HEK293 (cell line): ENCODE measurements at regions not wholly inside any gene's neighbourhood (a gene's known extent, or its start where the extent isn't known, plus 50 kb on each side); places are given as distances from the start of the nearest gene placed in this dataset.

Source experiments
- CTCF ChIA-PET: fragments of 350-600 bp; formaldehyde crosslinking; extraction: SDS; loops from one replicate; lab custom pipeline; 2021; ENCODE audit warnings: antibody characterized with exemption; lab: Yijun Ruan, JAX
- POLR2A ChIA-PET: fragments of 300-600 bp; formaldehyde crosslinking; extraction: SDS; loops from one replicate; lab custom pipeline; 2020; ENCODE audit warnings: antibody characterized with exemption, inconsistent platforms; lab: Yijun Ruan, JAX
- H3K27ac ChIP-seq: fragments of 200-500 bp; sonication (Bioruptor generic); 2 replicates; pipeline ENCODE4 v1.5.1; 2014; ENCODE audit warnings: low read depth, low read length, control low read depth, inconsistent platforms; ENCODE audit errors: extremely low read depth
- H3K36me3 ChIP-seq, 2 experiments: fragments of 200-500 bp in 1 of 2; sonication (Bioruptor generic) in 1 of 2; 1 replicate in 1 of 2; 2 replicates in 1 of 2; pipeline ENCODE4 v1.5.1; 2014 to 2017; ENCODE audit warnings: inconsistent platforms in 2 of 2, low read length in 2 of 2; ENCODE audit not compliant: control insufficient read depth in 2 of 2, insufficient read depth in 1 of 2
- H3K4me1 ChIP-seq: fragments of 200-500 bp; sonication (Bioruptor generic); 2 replicates; pipeline ENCODE4 v1.5.1; 2014; ENCODE audit warnings: mild to moderate bottlenecking, low read length, inconsistent platforms; ENCODE audit not compliant: control insufficient read depth, insufficient read depth
- H3K4me3 ChIP-seq: 2 replicates; pipeline ENCODE4 v1.5.1; 2011; ENCODE audit warnings: low read depth, mild to moderate bottlenecking, control low read depth, low read length, moderate library complexity
- H3K9me3 ChIP-seq: fragments of 200-500 bp; sonication (Bioruptor generic); 2 replicates; pipeline ENCODE4 v1.5.1; 2014; ENCODE audit warnings: low read depth, low read length, inconsistent platforms; ENCODE audit not compliant: control insufficient read depth, insufficient read depth
- FEZF1 ChIP-seq: fragments of 450-650 bp; formaldehyde crosslinking; IDR thresholded peaks from 2 replicates; pipeline ENCODE4 v1.5.1; 2016; ENCODE audit warnings: missing biosample characterization, missing genetic modification characterization
- HIC1 ChIP-seq: fragments of 450-650 bp; formaldehyde crosslinking; IDR thresholded peaks from 2 replicates; pipeline ENCODE4 v1.5.1; 2016; ENCODE audit warnings: missing biosample characterization, missing genetic modification characterization
- OSR2 ChIP-seq: fragments of 450-650 bp; formaldehyde crosslinking; IDR thresholded peaks from 2 replicates; pipeline ENCODE4 v1.5.1; 2016; ENCODE audit warnings: missing biosample characterization, missing genetic modification characterization
- TSHZ1 ChIP-seq: fragments of 450-650 bp; formaldehyde crosslinking; IDR thresholded peaks from 2 replicates; pipeline ENCODE4 v1.5.1; 2016; ENCODE audit warnings: missing biosample characterization, missing genetic modification characterization, borderline replicate concordance
- ZNF16 ChIP-seq: fragments of 450-650 bp; formaldehyde crosslinking; IDR thresholded peaks from 2 replicates; pipeline ENCODE4 v1.5.1; 2016; ENCODE audit warnings: low read depth, missing biosample characterization, missing genetic modification characterization
- ZNF184 ChIP-seq: fragments of 450-650 bp; IDR thresholded peaks from 2 replicates; pipeline ENCODE4 v1.5.1; 2018; ENCODE audit warnings: missing biosample characterization, mild to moderate bottlenecking, missing genetic modification characterization
- ZNF2 ChIP-seq: fragments of 450-650 bp; formaldehyde crosslinking; IDR thresholded peaks from 2 replicates; pipeline ENCODE4 v1.5.1; 2016; ENCODE audit warnings: missing biosample characterization, missing genetic modification characterization
- ZNF23 ChIP-seq: fragments of 450-650 bp; formaldehyde crosslinking; IDR thresholded peaks from 2 replicates; pipeline ENCODE4 v1.5.1; 2016; ENCODE audit warnings: missing biosample characterization, missing genetic modification characterization, borderline replicate concordance
- ZNF433 ChIP-seq: fragments of 450-650 bp; formaldehyde crosslinking; IDR thresholded peaks from 2 replicates; pipeline ENCODE4 v1.5.1; 2016; ENCODE audit warnings: missing biosample characterization, missing genetic modification characterization, low read depth
- ZNF529 ChIP-seq: fragments of 450-650 bp; formaldehyde crosslinking; IDR thresholded peaks from 2 replicates; pipeline ENCODE4 v1.5.1; 2017; ENCODE audit warnings: missing genetic modification characterization, missing biosample characterization; ENCODE audit not compliant: insufficient replicate concordance
- ZNF558 ChIP-seq: fragments of 450-650 bp; formaldehyde crosslinking; IDR thresholded peaks from 2 replicates; pipeline ENCODE4 v1.5.1; 2016; ENCODE audit warnings: missing biosample characterization, missing genetic modification characterization
- ZNF571 ChIP-seq: fragments of 450-650 bp; formaldehyde crosslinking; IDR thresholded peaks from 2 replicates; pipeline ENCODE4 v1.5.0; 2017; ENCODE audit warnings: missing biosample characterization, missing genetic modification characterization
- ZNF629 ChIP-seq: fragments of 450-650 bp; formaldehyde crosslinking; IDR thresholded peaks from 2 replicates; pipeline ENCODE4 v1.5.1; 2017; ENCODE audit warnings: missing biosample characterization, missing genetic modification characterization
- ZNF660 ChIP-seq: fragments of 450-650 bp; IDR thresholded peaks from 2 replicates; pipeline ENCODE4 v1.5.1; 2018; ENCODE audit warnings: missing biosample characterization, mild to moderate bottlenecking, missing genetic modification characterization
- ZNF768 ChIP-seq: fragments of 450-650 bp; formaldehyde crosslinking; IDR thresholded peaks from 2 replicates; pipeline ENCODE4 v1.5.1; 2018; ENCODE audit warnings: missing biosample characterization, mild to moderate bottlenecking, missing genetic modification characterization
- TF ChIP-seq, protein P1 (sequence below): fragments of 450-650 bp; formaldehyde crosslinking; IDR thresholded peaks from 2 replicates; pipeline ENCODE4 v1.5.1; 2016; ENCODE audit warnings: missing biosample characterization, missing genetic modification characterization
- TF ChIP-seq, protein P2 (sequence below): fragments of 450-650 bp; formaldehyde crosslinking; IDR thresholded peaks from 2 replicates; pipeline ENCODE4 v1.5.1; 2016; ENCODE audit warnings: missing biosample characterization, missing genetic modification characterization
- TF ChIP-seq, protein P3 (sequence below): fragments of 450-650 bp; formaldehyde crosslinking; IDR thresholded peaks from 2 replicates; pipeline ENCODE4 v1.5.1; 2016; ENCODE audit warnings: missing biosample characterization, missing genetic modification characterization

DNA sequence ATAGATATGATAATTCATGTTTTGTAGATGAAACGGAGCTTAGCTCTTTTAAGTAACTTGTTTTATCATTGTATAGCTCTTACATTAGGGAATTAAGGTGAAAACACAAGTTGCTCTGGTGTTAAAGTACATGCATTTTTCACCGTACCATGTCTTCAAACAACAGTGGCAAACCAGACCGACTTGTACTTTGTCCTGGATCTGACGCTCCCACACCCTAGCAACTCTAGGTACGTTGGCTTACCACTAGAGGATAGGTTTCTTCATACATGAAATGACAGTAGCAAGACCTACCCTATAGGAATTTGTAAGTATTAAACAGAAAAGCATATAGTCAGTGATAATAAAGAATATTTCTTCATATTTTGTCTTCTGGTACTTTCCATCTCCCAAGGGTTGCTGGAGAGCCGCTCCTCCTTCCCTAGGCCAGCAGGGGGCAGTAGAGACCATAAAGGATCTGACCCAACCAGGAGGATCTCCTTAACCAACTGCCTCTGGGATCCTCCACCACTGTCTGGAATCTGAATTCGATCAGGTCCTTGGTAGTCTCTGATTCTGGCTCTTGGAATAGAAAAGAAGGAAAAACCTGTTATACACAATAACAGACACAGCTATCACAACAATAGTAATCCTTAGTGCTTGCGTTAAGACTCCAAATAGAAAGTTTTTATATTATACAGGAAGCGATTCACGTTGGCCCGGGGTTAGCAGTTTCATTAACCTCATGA is 136.7 kb downstream of the CAVIN4 start (continued):
- TF ChIP-seq, protein P1, sequence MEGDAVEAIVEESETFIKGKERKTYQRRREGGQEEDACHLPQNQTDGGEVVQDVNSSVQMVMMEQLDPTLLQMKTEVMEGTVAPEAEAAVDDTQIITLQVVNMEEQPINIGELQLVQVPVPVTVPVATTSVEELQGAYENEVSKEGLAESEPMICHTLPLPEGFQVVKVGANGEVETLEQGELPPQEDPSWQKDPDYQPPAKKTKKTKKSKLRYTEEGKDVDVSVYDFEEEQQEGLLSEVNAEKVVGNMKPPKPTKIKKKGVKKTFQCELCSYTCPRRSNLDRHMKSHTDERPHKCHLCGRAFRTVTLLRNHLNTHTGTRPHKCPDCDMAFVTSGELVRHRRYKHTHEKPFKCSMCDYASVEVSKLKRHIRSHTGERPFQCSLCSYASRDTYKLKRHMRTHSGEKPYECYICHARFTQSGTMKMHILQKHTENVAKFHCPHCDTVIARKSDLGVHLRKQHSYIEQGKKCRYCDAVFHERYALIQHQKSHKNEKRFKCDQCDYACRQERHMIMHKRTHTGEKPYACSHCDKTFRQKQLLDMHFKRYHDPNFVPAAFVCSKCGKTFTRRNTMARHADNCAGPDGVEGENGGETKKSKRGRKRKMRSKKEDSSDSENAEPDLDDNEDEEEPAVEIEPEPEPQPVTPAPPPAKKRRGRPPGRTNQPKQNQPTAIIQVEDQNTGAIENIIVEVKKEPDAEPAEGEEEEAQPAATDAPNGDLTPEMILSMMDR (tag by site-specific recombination): 0 out of 2 replicates have a peak, but pooled peaks have one; percentile 22
- TF ChIP-seq ZNF16 (tag by site-specific recombination): no peak
- TF ChIP-seq, all 188 proteins: peak for 3

GRCh38 chr9:100715100-100715380 is 137.2 kb downstream of the CAVIN4 start:
- POLR2A ChIA-PET: no interaction called here
- CTCF ChIA-PET: interaction anchor here (0.7 to 3.2 kb wide), 16 partner anchors 9 to 818 kb away, joined by 3 to 21 read pairs (median 4); no protein-coding TSS in a partner anchor
- Histone ChIP-seq H3K9me3 (no peaks in the 10 kb centered on the region), H3K27ac (no peak overlapping the region), H3K4me3 (no peak overlapping the region), H3K36me3 (no peaks in the 10 kb centered on the region), H3K4me1 (no peaks in the 10 kb centered on the region)
- TF ChIP-seq HIC1 (no peak), ZNF23 (tag by site-specific recombination) (no peak)

- ChIA-PET CTCF (interaction anchor here (0.6 to 1.5 kb wide), 6 partner anchors 11 to 823 kb away, joined by 3 to 8 read pairs (median 3); no protein-coding TSS in a partner anchor), POLR2A (no interaction called here)
- H3K4me3 ChIP-seq: no peak overlapping the region
- H3K9me3 ChIP-seq: no peaks in the 10 kb centered on the region
- no peaks in the 10 kb centered on the region for H3K36me3 ChIP-seq
- no peaks in the 10 kb centered on the region for H3K4me1 ChIP-seq
- no peak overlapping the region for H3K27ac ChIP-seq
- TF ChIP-seq ZNF571 (tag by site-specific recombination) (no peak), ZNF768 (tag by site-specific recombination) (no peak), ZNF660 (tag by site-specific recombination) (no peak), ZNF629 (tag by site-specific recombination) (no peak), ZNF2 (no peak), ZNF529 (tag by site-specific recombination) (no peak), ZNF433 (tag by site-specific recombination) (no peak), ZNF558 (tag by site-specific recombination) (no peak), OSR2 (tag by site-specific recombination) (no peak), FEZF1 (tag by site-specific recombination) (no peak), ZNF184 (tag by site-specific recombination) (no peak), TSHZ1 (no peak)
- TF ChIP-seq, protein P2, sequence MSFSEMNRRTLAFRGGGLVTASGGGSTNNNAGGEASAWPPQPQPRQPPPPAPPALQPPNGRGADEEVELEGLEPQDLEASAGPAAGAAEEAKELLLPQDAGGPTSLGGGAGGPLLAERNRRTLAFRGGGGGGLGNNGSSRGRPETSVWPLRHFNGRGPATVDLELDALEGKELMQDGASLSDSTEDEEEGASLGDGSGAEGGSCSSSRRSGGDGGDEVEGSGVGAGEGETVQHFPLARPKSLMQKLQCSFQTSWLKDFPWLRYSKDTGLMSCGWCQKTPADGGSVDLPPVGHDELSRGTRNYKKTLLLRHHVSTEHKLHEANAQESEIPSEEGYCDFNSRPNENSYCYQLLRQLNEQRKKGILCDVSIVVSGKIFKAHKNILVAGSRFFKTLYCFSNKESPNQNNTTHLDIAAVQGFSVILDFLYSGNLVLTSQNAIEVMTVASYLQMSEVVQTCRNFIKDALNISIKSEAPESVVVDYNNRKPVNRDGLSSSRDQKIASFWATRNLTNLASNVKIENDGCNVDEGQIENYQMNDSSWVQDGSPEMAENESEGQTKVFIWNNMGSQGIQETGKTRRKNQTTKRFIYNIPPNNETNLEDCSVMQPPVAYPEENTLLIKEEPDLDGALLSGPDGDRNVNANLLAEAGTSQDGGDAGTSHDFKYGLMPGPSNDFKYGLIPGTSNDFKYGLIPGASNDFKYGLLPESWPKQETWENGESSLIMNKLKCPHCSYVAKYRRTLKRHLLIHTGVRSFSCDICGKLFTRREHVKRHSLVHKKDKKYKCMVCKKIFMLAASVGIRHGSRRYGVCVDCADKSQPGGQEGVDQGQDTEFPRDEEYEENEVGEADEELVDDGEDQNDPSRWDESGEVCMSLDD (tag by site-specific recombination): no peak
- TF ChIP-seq, protein P3, sequence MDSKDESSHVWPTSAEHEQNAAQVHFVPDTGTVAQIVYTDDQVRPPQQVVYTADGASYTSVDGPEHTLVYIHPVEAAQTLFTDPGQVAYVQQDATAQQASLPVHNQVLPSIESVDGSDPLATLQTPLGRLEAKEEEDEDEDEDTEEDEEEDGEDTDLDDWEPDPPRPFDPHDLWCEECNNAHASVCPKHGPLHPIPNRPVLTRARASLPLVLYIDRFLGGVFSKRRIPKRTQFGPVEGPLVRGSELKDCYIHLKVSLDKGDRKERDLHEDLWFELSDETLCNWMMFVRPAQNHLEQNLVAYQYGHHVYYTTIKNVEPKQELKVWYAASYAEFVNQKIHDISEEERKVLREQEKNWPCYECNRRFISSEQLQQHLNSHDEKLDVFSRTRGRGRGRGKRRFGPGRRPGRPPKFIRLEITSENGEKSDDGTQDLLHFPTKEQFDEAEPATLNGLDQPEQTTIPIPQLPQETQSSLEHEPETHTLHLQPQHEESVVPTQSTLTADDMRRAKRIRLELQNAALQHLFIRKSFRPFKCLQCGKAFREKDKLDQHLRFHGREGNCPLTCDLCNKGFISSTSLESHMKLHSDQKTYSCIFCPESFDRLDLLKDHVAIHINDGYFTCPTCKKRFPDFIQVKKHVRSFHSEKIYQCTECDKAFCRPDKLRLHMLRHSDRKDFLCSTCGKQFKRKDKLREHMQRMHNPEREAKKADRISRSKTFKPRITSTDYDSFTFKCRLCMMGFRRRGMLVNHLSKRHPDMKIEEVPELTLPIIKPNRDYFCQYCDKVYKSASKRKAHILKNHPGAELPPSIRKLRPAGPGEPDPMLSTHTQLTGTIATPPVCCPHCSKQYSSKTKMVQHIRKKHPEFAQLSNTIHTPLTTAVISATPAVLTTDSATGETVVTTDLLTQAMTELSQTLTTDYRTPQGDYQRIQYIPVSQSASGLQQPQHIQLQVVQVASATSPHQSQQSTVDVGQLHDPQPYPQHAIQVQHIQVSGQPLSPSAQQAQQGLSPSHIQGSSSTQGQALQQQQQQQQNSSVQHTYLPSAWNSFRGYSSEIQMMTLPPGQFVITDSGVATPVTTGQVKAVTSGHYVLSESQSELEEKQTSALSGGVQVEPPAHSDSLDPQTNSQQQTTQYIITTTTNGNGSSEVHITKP (tag by site-specific recombination): no peak
Observed at GRCh38 chr9:100718717-100719116, 140.8 kb downstream of the CAVIN4 start.
